Common myeloid progenitor, CD34-positive (primary cell): ENCODE measurements at regions not wholly inside any gene's neighbourhood (a gene's known extent, or its start where the extent isn't known, plus 50 kb on each side); places are given as distances from the start of the nearest gene placed in this dataset.

Experiments
- CTCF ChIA-PET: fragments of 350-600 bp; sonication (Branson Sonifier 250); formaldehyde crosslinking; loops from one replicate; lab custom pipeline; 2021; ENCODE audit warnings: antibody characterized with exemption; lab: Charles Lee
- POLR2A ChIA-PET: fragments of 350-600 bp; sonication (Branson Sonifier 250); formaldehyde crosslinking; loops from one replicate; lab custom pipeline; 2021; ENCODE audit warnings: antibody characterized with exemption; lab: Charles Lee
- DNase-seq, 3 donors: peaks; one replicate each; pipeline versions ENCODE4 v3.0.0 to v3.0.0-alpha.2; 2013
- H3K27ac ChIP-seq, 2 experiments: 1 replicate in 1 of 2; 2 replicates in 1 of 2; pipeline ENCODE4 v1.7.0; 2013; ENCODE audit warnings: inconsistent platforms in 2 of 2, low read length in 2 of 2, mild to moderate bottlenecking in 2 of 2, low read depth in 1 of 2, moderate library complexity in 1 of 2; ENCODE audit not compliant: severe bottlenecking in 2 of 2, insufficient read depth in 1 of 2, poor library complexity in 1 of 2
- H3K27me3 ChIP-seq, 5 experiments: replicated peaks in 2 of 5; 1 replicate in 3 of 5; 2 replicates in 2 of 5; pipeline versions ENCODE4 v1.6.1 to v1.7.0; 2013; ENCODE audit warnings: low read length in 4 of 5, mild to moderate bottlenecking in 2 of 5, moderate library complexity in 2 of 5, inconsistent platforms in 1 of 5; ENCODE audit not compliant: insufficient read depth in 5 of 5, control insufficient read depth in 4 of 5
- H3K36me3 ChIP-seq, 4 experiments: 1 replicate in 2 of 4; 2 replicates in 2 of 4; pipeline versions ENCODE4 v1.6.1 to v1.7.0; 2013; ENCODE audit warnings: low read length in 3 of 4, control low read depth in 1 of 4, mild to moderate bottlenecking in 1 of 4; ENCODE audit not compliant: control insufficient read depth in 4 of 4, insufficient read depth in 4 of 4
- H3K4me1 ChIP-seq, 4 experiments: 1 replicate in 3 of 4; 2 replicates in 1 of 4; pipeline versions ENCODE4 v1.6.1 to v1.7.1; 2013; ENCODE audit warnings: low read length in 3 of 4, mild to moderate bottlenecking in 3 of 4, control low read depth in 1 of 4, inconsistent platforms in 1 of 4, moderate library complexity in 1 of 4; ENCODE audit not compliant: control insufficient read depth in 4 of 4, insufficient read depth in 4 of 4; ENCODE audit errors: control extremely low read depth in 1 of 4
- H3K4me3 ChIP-seq, 7 experiments: 1 replicate in 4 of 7; 2 replicates in 3 of 7; pipeline versions ENCODE4 v1.5.1 to v1.7.0; 2013; ENCODE audit warnings: mild to moderate bottlenecking in 7 of 7, low read length in 6 of 7, moderate library complexity in 6 of 7, inconsistent platforms in 2 of 7, low read depth in 2 of 7, control low read depth in 1 of 7; ENCODE audit not compliant: insufficient read depth in 4 of 7, control insufficient read depth in 1 of 7; ENCODE audit errors: extremely low read depth in 1 of 7
- H3K9me3 ChIP-seq, 5 experiments: 1 replicate in 4 of 5; 2 replicates in 1 of 5; pipeline versions ENCODE4 v1.6.1 to v1.7.1; 2013; ENCODE audit warnings: low read length in 4 of 5, mild to moderate bottlenecking in 2 of 5, inconsistent platforms in 1 of 5, low read depth in 1 of 5, moderate library complexity in 1 of 5; ENCODE audit not compliant: control insufficient read depth in 4 of 5, insufficient read depth in 2 of 5; ENCODE audit errors: control extremely low read depth in 1 of 5
- WGBS: methylation state at CpG from one replicate; pipeline ENCODE4 v1.1.5; 2013; ENCODE audit not compliant: insufficient coverage; 5-methylcytosine and 5-hydroxymethylcytosine counted together

DNA sequence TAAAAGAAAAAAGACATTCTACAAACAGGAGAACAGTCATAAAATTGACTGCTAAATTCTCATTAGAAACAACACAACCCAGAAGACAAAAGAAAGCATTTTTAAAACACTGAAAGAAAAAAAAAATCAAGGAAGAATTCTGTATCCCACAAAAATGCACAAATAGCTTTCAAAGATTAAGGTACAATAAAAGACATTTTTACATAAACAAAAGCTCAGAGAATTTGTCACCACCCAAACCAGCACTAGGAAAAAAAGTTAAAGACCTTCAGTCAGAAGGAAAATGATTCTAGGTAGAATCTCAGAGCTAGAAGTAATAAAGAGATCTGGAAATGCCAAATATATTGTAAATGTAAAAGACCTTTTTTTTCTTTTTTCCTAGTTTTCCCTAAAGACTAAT, 252.4 kb downstream of the CLIC5 start:
- no peaks in the 10 kb centered on the region for H3K27me3 ChIP-seq
- peaks cover 0 to 7% (median 0%) of the 10 kb centered on the region in 5 experiments for H3K9me3 ChIP-seq
- DNase-seq, result no peak
- CTCF ChIA-PET, result interaction anchor here (0.6 kb wide), 1 partner anchor 152 kb away, joined by 4 read pairs; no protein-coding TSS in a partner anchor
- H3K4me3 ChIP-seq, result no peak overlapping the region
- H3K36me3 ChIP-seq, result no peaks in the 10 kb centered on the region
- H3K27ac ChIP-seq, result no peak overlapping the region
- peaks cover 0 to 7% (median 0%) of the 10 kb centered on the region in 4 experiments for H3K4me1 ChIP-seq
- POLR2A ChIA-PET, result no interaction called here

- Histone ChIP-seq H3K36me3 (no peaks in the 10 kb centered on the region), H3K4me1 (peaks cover 0 to 7% (median 0%) of the 10 kb centered on the region in 4 experiments), H3K27me3 (no peaks in the 10 kb centered on the region), H3K9me3 (peaks cover 0 to 3% (median 0%) of the 10 kb centered on the region in 5 experiments), H3K27ac (no peak overlapping the region), H3K4me3 (no peak overlapping the region)
- ChIA-PET POLR2A (no interaction called here), CTCF (interaction anchor here (1.7 kb wide), 1 partner anchor 45 kb away, joined by 4 read pairs; no protein-coding TSS in a partner anchor)
- no peak for DNase-seq
- 57% methylated on average over 1 of the region's 2 CpGs for WGBS
Observed at GRCh38 chr6:45759472-45759810, 256.2 kb downstream of the CLIC5 start.

DNA sequence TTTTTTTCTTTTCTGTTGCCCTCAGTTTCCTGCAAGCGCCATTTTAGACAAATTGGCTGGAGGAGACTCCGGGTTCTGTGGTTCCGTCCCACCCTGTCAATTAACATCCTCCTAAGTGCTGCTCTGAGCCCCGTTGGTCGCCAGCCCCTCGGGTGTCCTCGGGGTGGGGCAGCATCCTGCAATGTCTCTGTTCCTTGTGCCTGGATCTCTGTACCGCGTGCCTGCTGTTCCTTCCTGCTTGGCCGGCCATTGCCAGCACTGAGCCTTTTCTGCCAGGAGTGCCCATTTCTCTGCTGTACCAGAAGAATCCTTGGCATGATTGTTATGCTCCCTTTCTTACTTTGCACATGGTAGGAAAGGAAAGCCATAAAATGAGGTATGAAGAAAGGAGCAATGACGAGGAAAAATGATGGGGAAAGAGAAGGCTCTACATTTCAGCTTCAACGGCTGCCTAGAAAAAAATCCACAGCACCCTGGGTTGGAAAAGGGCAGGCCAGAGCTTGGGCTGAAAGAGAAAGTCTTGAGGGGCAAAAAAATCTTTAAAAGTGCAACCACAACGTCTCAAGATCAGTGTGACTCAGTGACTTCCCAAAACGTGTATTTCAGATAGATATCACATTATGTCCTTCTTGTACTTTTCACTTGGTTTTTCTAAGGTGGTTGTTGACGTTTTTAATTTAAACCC, 256.7 kb downstream of the CLIC5 start:
- peak in 2 of 3 donors; percentile 37 to 85 for DNase-seq
- Histone ChIP-seq H3K27ac (no peak overlapping the region), H3K27me3 (no peaks in the 10 kb centered on the region), H3K36me3 (no peaks in the 10 kb centered on the region), H3K4me3 (no peak overlapping the region), H3K9me3 (peaks cover 0 to 1% (median 0%) of the 10 kb centered on the region in 5 experiments), H3K4me1 (peaks cover 0 to 7% (median 0%) of the 10 kb centered on the region in 4 experiments)
- ChIA-PET POLR2A (no interaction called here), CTCF (no interaction called here)
- WGBS, result 93% methylated on average over 13 of the region's 15 CpGs

DNA sequence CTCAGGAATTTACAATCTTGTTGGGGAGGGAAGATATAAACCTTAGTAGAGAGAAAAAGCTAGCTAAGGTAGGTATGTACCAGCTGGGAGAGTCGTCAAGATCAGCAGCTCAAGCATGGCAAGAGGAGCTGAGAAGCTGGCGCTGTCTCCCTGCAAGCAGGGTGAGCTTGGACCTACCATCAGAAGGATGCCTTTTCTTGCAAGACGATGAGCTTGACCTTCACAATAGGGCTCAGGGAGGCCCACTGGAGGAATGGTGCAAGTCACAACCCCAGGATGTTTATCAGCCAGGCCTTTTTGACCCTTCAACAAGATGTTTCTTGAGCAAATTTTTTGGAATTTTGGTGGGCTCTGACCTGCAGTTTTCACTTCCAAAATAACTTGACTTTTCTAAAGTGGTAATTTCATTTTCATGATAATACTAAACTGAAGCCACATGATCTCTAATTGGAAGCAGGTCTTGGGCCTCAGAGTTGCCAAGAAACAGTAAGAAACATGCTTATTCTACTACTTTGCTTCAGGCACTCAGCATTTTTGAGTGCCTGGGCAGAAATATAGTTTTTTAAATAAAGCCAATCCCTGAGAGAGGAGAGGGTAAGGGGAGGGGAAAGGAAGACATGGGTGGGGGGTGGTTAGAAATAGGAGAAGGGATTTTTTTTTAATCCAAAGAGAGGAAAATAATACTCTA, 258.1 kb downstream of the CLIC5 start:
- 100% methylated on average over 3 of the region's 3 CpGs for WGBS
- H3K4me3 ChIP-seq, result no peak overlapping the region
- no peaks in the 10 kb centered on the region for H3K9me3 ChIP-seq
- no peak overlapping the region for H3K27ac ChIP-seq
- no peak for DNase-seq
- no peaks in the 10 kb centered on the region for H3K27me3 ChIP-seq
- H3K36me3 ChIP-seq, result no peaks in the 10 kb centered on the region
- CTCF ChIA-PET, result no interaction called here
- POLR2A ChIA-PET, result no interaction called here
- H3K4me1 ChIP-seq, result peaks cover 0 to 7% (median 0%) of the 10 kb centered on the region in 4 experiments

GRCh38 chr6:45756606-45757005, 259.1 kb downstream of the CLIC5 start:
- peaks cover 0 to 7% (median 0%) of the 10 kb centered on the region in 4 experiments for H3K4me1 ChIP-seq
- no peak overlapping the region for H3K27ac ChIP-seq
- no peaks in the 10 kb centered on the region for H3K36me3 ChIP-seq
- POLR2A ChIA-PET, result no interaction called here
- H3K4me3 ChIP-seq, result no peak overlapping the region
- H3K9me3 ChIP-seq, result no peaks in the 10 kb centered on the region
- CTCF ChIA-PET, result interaction anchor here (0.8 kb wide), 1 partner anchor 16 kb away, joined by 3 read pairs; no protein-coding TSS in a partner anchor
- WGBS, result 100% methylated on average over 1 of the region's 3 CpGs
- H3K27me3 ChIP-seq, result no peaks in the 10 kb centered on the region
- no peak for DNase-seq

DNA sequence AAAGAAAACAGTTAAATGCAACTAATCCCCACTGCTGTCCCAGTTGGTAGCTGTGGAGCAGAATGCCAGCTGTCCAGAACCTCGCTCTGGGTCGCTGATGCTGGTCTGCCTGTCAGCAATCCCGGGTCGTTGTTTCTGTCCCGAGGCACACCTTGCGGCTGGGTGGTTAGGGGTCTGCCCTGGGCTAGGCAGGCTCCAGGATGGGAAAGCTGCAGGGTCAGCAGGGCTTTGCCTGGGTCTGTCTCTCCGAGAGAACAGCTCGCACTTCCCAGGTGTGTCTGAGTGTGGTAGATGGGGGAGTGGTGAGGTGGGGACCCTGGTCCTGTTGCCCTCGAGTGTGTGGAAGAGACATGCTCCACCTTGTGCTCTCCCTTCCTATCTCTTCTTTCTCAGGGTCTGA, 261.2 kb downstream of the CLIC5 start:
- H3K36me3 ChIP-seq, result no peaks in the 10 kb centered on the region
- CTCF ChIA-PET, result interaction anchor here (0.9 kb wide), 1 partner anchor 12 kb away, joined by 3 read pairs; no protein-coding TSS in a partner anchor
- H3K27ac ChIP-seq, result no peak overlapping the region
- H3K4me3 ChIP-seq, result no peak overlapping the region
- 98% methylated on average over 7 of the region's 9 CpGs for WGBS
- H3K27me3 ChIP-seq, result no peaks in the 10 kb centered on the region
- H3K9me3 ChIP-seq, result no peaks in the 10 kb centered on the region
- H3K4me1 ChIP-seq, result peaks cover 0 to 10% (median 2%) of the 10 kb centered on the region in 4 experiments
- DNase-seq, result no peak
- POLR2A ChIA-PET, result no interaction called here

GRCh38 chr6:45746046-45746445, 269.6 kb downstream of the CLIC5 start:
- ChIA-PET CTCF (no interaction called here), POLR2A (no interaction called here)
- Histone ChIP-seq H3K4me1 (peaks cover 7 to 34% (median 26%) of the 10 kb centered on the region in 4 experiments), H3K9me3 (peaks cover 0 to 11% (median 9%) of the 10 kb centered on the region in 5 experiments), H3K27me3 (no peaks in the 10 kb centered on the region), H3K36me3 (no peaks in the 10 kb centered on the region), H3K4me3 (no peak overlapping the region), H3K27ac (no peak overlapping the region)
- WGBS, result 82% methylated on average over 4 of the region's 5 CpGs
- DNase-seq, result no peak
